Aorta (tissue), 5 donors: ENCODE measurements at regions not wholly inside any gene's neighbourhood (a gene's known extent, or its start where the extent isn't known, plus 50 kb on each side); places are given as distances from the start of the nearest gene placed in this dataset.
"Not testable (repeated sequence)": the region's sequence is repeated elsewhere in the genome, so short reads cannot be mapped to it uniquely, and the experiment has no call there.

Source experiments
- ATAC-seq: fragments of 200-7000 bp; cut with Tn5 transposase; one replicate; pipeline ENCODE4 v1.9.1; 2022; ENCODE audit warnings: moderate library complexity; ENCODE audit not compliant: low FRiP score
- DNase-seq, 2 donors: peaks; one replicate each; pipeline ENCODE4 v3.0.0-alpha.2; 2020
- H3K27ac ChIP-seq, 2 donors: one replicate each; pipeline ENCODE4 v1.5.1; 2013; ENCODE audit warnings: low read length in 2 of 2, mild to moderate bottlenecking in 2 of 2, moderate library complexity in 2 of 2, control low read depth in 1 of 2, inconsistent platforms in 1 of 2, low read depth in 1 of 2
- H3K27me3 ChIP-seq, 2 donors: one replicate each; pipeline ENCODE4 v1.6.1; 2013; ENCODE audit warnings: control low read depth in 1 of 2, low read length in 1 of 2, mild to moderate bottlenecking in 1 of 2, moderate library complexity in 1 of 2; ENCODE audit not compliant: insufficient read depth in 2 of 2, control insufficient read depth in 1 of 2
- H3K36me3 ChIP-seq, 2 donors: one replicate each; pipeline ENCODE4 v1.6.1; 2013; ENCODE audit warnings: control low read depth in 1 of 2, low read length in 1 of 2, mild to moderate bottlenecking in 1 of 2; ENCODE audit not compliant: insufficient read depth in 2 of 2, control insufficient read depth in 1 of 2
- H3K4me1 ChIP-seq, 2 donors: one replicate each; pipeline ENCODE4 v1.6.1; 2013; ENCODE audit warnings: low read length in 2 of 2, control low read depth in 1 of 2, mild to moderate bottlenecking in 1 of 2, moderate library complexity in 1 of 2; ENCODE audit not compliant: insufficient read depth in 2 of 2, control insufficient read depth in 1 of 2
- H3K4me3 ChIP-seq, 2 donors: one replicate each; pipeline ENCODE4 v1.5.1; 2013; ENCODE audit warnings: low read length in 2 of 2, control low read depth in 1 of 2, mild to moderate bottlenecking in 1 of 2
- H3K9me3 ChIP-seq: one replicate; pipeline ENCODE4 v1.6.1; 2013; ENCODE audit warnings: mild to moderate bottlenecking, low read length; ENCODE audit not compliant: control insufficient read depth
- WGBS, 2 donors: extraction: QIAGEN DNeasy Blood & Tissue Kit; methylation state at CpG; one replicate each; pipeline ENCODE4 v1.1.7; 2013; 5-methylcytosine and 5-hydroxymethylcytosine counted together
- intact Hi-C, 2 donors: fragments of 100-400 bp; cut with DNase I; formaldehyde crosslinking; loops; one replicate each; pipeline versions ENCODE4 v1.14.2 to v1.15.0; 2022
- donor health status: healthy with polysubstance abuse.
- donor health status: Bipolar disorder and iron deficiency.
- donor health status: DM: no; HTN: no; CAD: no.
- donor health status: DM: no; HTN: no; CAD: no.
- donor health status: DM: yes; HTN: yes; CAD: no.

DNA sequence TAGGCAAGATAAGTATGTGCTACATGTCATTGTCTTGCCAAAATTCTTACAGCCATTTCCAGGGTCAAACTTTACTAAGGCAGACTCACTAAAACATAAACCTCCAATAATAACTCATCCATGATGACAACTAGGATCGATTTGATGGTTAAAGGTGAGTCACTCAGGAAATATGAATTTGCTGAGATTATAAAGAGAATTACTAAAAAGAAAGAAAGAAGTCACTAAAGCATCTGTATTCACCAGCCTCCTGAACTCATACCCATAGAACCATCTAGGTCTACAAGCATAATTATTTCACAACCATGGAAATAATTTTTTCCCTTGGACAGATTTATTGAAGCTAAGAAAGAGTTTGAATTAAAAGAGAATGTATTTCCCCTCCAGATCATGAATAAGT lies 258.6 kb downstream of the TLE1 start:
- no peak for ATAC-seq
- H3K27ac ChIP-seq, result no peak overlapping the region
- H3K27me3 ChIP-seq, result no peaks in the 10 kb centered on the region
- H3K4me3 ChIP-seq, result no peak overlapping the region
- intact Hi-C loops, result no loop called here
- no peak for DNase-seq
- no peaks in the 10 kb centered on the region for H3K36me3 ChIP-seq
- no peaks in the 10 kb centered on the region for H3K9me3 ChIP-seq
- 4 to 9% methylated on average over 1 of the region's 1 CpG for WGBS, 2 donors
- no peaks in the 10 kb centered on the region for H3K4me1 ChIP-seq

DNA sequence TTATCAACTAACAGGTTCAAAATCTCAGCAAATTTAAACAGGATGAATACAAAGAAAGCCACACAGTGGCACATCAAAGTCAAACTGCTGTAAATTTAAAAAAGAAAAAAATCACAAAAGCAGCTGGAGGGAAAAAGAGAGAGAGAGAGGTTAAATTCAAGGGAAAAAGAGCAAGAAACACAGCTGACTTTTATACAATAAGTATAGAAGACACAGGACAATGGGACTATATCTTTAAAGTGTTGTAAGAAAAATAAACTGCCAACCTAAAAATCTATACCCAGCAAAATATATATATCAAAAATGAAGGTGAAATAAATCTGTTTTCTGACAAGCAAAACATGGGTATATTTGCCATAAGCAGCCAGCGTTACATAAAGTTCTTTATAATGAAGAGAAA lies 261.5 kb downstream of the TLE1 start:
- no peak for ATAC-seq
- Histone ChIP-seq H3K27me3 (no peaks in the 10 kb centered on the region), H3K4me3 (no peak overlapping the region), H3K9me3 (no peaks in the 10 kb centered on the region), H3K36me3 (no peaks in the 10 kb centered on the region), H3K4me1 (peaks cover 0 to 2% of the 10 kb centered on the region in 2 donors), H3K27ac (no peak overlapping the region)
- 94 to 98% methylated on average over 1 of the region's 1 CpG for WGBS, 2 donors
- no peak for DNase-seq
- intact Hi-C loops, result no loop called here

DNA sequence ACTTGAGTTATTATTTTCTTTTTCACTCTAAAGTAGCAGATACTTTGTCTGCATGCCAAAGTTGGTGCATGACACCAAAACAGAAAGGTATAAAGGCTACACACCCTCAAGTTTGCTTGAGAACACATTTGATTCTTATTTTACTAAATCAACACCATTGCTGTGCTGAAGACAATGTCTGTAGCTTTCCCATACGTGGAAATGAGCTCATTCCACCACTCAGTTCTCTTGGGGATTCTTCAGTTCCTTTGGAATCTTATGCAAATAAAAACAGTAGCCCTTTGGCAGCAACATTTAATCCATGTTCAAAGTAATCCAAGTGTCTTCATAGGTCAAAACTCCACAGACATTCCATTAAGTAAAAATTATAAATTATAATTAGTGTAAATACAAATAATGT lies 264.9 kb downstream of the TLE1 start:
- DNase-seq (no peak), ATAC-seq (no peak)
- Histone ChIP-seq H3K4me3 (no peak overlapping the region), H3K9me3 (no peaks in the 10 kb centered on the region), H3K27ac (no peak overlapping the region), H3K27me3 (peaks cover 0 to 1% of the 10 kb centered on the region in 2 donors), H3K4me1 (peaks cover 0 to 2% of the 10 kb centered on the region in 2 donors), H3K36me3 (no peaks in the 10 kb centered on the region)
- WGBS, 2 donors, result 5 to 6% methylated on average over 1 of the region's 1 CpG
- intact Hi-C loops, result no loop called here

DNA sequence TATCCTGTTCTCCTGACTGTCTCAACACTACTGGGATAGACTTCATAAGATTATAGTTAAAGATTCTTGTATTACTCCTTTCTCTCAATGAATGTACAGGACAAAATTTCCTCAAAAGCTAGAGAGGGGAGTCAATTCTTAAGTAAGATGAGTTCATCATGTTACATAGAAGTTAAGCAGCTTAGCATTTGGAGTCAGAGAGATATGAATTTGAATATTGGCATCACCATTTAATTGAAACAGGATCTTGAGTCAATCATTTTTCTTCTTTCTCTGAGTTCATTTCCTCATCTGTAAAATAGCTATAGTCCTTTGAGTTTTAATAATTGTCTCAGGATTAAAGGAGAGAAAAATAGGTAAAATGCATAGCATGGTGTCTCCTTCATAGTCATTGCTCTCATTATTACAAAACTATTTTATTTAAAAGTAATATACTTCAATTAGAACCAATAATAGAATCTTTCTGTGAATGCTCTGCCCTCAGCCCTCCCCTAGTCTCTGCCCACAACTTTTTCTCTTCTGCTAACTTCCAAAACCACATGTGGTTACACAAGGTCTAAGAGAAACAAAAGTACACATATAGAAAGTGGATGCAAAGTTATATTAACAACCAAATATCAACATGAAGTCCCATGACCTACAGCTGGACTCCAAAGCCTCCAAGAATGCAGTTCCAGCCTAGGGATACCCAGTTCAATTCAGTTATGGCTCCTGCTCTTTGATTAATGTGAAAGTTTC lies 265.6 kb downstream of the TLE1 start:
- DNase-seq (no peak), ATAC-seq (no peak)
- no peak overlapping the region for H3K27ac ChIP-seq
- peaks cover 0 to 2% of the 10 kb centered on the region in 2 donors for H3K4me1 ChIP-seq
- no peak overlapping the region for H3K4me3 ChIP-seq
- no peaks in the 10 kb centered on the region for H3K9me3 ChIP-seq
- intact Hi-C loops, result no loop called here
- no peaks in the 10 kb centered on the region for H3K36me3 ChIP-seq
- H3K27me3 ChIP-seq, result peaks cover 0 to 1% of the 10 kb centered on the region in 2 donors

DNA sequence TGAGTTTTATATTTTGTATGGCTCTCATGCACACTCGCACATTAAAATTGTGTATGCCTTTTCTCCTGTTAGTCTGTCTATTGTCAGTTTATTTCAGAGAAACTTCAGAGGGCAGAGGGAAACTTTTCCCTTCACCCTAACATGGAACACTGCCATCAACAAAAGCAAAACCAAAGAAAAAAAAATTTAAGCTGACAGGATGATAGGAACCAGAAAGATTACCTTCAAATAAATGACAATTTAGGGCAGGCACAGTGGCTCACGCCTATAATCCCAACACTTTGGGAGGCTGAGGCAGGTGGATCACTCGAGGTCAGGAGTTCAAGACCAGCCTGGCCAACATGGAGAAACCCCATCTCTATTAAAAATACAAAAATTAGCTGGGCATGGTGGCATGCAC lies 268.3 kb downstream of the TLE1 start:
- intact Hi-C loops, DNase-seq, H3K36me3 ChIP-seq, H3K27ac ChIP-seq, H3K27me3 ChIP-seq, H3K9me3 ChIP-seq, ATAC-seq, H3K4me3 ChIP-seq: not testable (repeated sequence)
- WGBS, 2 donors, result 75 to 76% methylated on average over 3 of the region's 3 CpGs
- H3K4me1 ChIP-seq, result peaks cover 4 to 11% of the 10 kb centered on the region in 2 donors

DNA sequence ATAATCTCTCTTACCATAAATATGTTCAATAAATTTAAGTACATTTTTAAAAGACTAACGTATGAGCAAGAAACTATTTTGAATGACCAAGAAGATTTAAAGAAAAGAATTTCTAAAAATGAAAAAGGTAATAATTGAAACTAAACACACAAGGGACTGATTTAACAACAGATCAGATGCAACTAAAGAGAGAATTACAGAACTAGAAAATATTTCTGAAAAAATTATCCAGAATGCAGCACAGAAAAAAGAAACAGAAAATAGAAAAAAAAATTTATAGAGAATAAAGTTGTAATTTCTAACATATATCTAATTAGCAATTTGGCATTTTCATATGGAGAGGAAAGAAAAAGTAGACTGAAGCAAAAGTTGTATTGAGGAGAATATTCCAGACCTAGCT lies 269.3 kb downstream of the TLE1 start:
- H3K27me3 ChIP-seq, result peaks cover 0 to 1% of the 10 kb centered on the region in 2 donors
- ATAC-seq (no peak), DNase-seq (no peak)
- no peak overlapping the region for H3K4me3 ChIP-seq
- intact Hi-C loops, result no loop called here
- WGBS, 2 donors, result 97 to 100% methylated on average over 1 of the region's 1 CpG
- H3K27ac ChIP-seq, result no peak overlapping the region
- no peaks in the 10 kb centered on the region for H3K36me3 ChIP-seq
- H3K4me1 ChIP-seq, result peaks cover 4 to 11% of the 10 kb centered on the region in 2 donors
- no peaks in the 10 kb centered on the region for H3K9me3 ChIP-seq

DNA sequence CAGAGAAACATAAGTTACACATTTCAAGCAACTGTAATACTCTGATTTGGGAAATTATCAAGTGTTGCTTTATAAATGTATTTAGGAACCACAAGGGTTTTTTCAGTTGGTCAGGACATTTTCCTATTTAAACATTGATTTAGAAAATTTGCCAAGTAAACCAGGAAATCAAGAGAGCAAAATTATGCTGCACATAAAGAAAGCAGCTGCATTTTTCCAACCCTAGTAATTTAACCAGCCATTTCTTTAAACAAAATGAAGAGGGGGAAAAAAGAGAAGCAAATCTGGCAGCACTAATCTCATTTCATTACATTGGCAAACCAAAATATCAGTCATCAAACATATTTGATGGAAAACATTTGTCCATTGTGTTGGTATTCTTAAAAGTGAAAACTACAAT lies 271.4 kb downstream of the TLE1 start:
- Histone ChIP-seq H3K4me1 (peaks cover 2 to 11% of the 10 kb centered on the region in 2 donors), H3K36me3 (no peaks in the 10 kb centered on the region), H3K27me3 (peaks cover 0 to 1% of the 10 kb centered on the region in 2 donors), H3K4me3 (no peak overlapping the region), H3K27ac (no peak overlapping the region), H3K9me3 (no peaks in the 10 kb centered on the region)
- intact Hi-C loops, result no loop called here
- no peak for DNase-seq
- ATAC-seq, result no peak

DNA sequence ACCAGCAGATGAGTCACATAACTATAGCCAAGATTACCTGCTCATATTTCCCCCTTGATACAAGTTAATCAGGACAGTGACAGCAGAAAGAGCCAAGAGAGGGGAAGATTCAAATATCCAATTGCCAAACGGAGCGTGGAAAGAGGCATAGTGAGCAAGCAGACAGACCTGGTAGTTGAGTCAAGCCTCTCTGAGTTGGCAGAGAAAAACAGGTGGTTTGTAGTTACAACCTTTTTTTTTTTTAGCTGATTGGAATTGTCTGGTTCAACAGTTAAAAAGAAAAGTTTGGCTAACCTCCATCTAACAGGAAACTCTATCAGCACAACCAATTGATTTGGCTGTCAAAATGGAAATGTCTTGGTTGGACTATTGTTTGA lies 272.1 kb downstream of the TLE1 start:
- WGBS, 2 donors, result 44 to 51% methylated on average over 2 of the region's 2 CpGs
- intact Hi-C loops, result no loop called here
- Histone ChIP-seq H3K27ac (no peak overlapping the region), H3K27me3 (peaks cover 0 to 1% of the 10 kb centered on the region in 2 donors), H3K4me1 (peaks cover 2 to 11% of the 10 kb centered on the region in 2 donors), H3K9me3 (no peaks in the 10 kb centered on the region), H3K36me3 (no peaks in the 10 kb centered on the region), H3K4me3 (no peak overlapping the region)
- ATAC-seq (no peak), DNase-seq (no peak)

DNA sequence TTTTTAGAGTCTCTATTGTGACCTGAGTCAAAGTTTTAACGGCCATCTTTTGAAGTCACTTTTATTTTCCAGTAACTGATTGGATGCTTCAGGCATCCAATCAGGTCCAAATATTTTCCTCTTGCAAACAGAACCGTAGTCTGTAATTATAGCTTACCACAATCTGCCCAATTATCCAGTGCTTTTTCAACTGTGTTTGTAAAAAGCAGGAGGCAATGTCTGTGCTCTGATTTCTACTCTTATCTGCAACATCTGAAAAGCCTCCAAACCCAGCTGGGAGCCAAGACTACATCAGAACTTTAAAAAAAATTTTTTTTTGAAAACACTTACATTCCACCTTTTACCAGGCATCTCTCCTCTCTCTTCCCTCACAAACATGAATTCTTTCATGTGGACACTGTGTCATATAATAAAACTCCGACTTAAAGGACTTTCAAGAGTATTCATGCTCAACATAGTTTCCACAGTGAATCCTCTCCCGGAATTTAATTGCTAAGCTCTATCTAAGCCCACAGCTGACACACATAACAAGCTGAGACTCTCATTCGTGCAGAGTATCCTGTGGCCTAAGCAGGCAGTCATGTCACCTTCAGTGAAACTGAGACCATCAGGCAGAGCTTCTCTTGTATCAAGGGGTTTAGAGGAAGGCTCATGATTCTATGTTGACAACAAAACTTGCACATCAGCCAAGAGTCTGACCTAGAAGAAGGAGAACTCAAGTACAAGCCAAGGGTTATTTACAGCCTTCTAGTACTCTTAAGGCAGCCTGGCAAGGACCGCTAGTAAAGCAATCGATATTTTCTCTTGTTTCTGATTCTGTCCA lies 272.7 kb downstream of the TLE1 start:
- peak; percentile 52 for ATAC-seq
- Histone ChIP-seq H3K4me3 (no peak overlapping the region), H3K4me1 (peaks cover 2 to 11% of the 10 kb centered on the region in 2 donors), H3K9me3 (no peaks in the 10 kb centered on the region), H3K27me3 (peaks cover 0 to 1% of the 10 kb centered on the region in 2 donors), H3K27ac (peak overlapping the region in 1 of 2 donors; percentile 33), H3K36me3 (no peaks in the 10 kb centered on the region)
- DNase-seq, result no peak
- 6 to 7% methylated on average over 7 of the region's 7 CpGs for WGBS, 2 donors
- intact Hi-C loops, result no loop called here
